Epidermal melanocyte (primary cell): ENCODE measurements at regions not wholly inside any gene's neighbourhood (a gene's known extent, or its start where the extent isn't known, plus 50 kb on each side); places are given as distances from the start of the nearest gene placed in this dataset.

Source experiments
- DNase-seq: peaks from one replicate; pipeline ENCODE4 v3.0.0; 2011; ENCODE audit warnings: low spot score; ENCODE audit not compliant: insufficient read length

DNA sequence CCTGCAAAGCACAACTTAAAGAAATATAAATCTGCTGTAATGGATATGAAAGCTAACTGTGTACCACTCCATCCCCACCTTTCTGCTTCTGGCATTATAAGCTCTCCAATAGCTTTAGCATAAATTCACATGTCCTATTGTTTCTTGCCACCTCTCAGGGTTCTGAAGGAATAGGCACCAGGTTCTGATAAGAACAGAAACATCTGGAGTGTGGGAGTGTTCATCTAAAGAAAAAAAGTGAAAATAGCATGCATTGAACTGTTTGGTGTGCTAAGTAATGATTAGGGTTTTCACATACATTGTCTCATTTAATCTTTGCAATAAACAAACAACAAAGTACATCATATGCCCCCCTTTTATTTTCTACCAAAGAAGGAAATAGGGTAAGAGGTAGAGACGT, 72.3 kb downstream of the FAM76B start:
- DNase-seq, result no peak

DNA sequence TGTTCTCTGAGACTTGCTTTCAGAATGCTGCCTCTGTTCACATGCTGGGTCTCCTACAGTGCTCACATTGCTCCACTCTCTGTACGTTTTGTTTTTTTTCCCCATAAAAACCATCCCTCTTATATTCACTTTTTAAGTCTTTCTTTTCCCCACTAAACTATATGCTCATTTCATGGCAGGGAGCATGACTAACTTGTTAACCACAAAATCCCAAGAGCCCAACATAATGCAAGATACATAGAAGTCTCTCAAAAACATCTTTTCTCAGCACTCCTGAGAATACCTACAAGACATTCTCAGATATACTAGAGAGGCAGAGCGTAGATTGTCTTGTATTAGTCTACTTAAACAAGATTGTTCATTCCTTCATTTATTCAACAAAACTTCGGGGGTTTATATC, 73.3 kb downstream of the FAM76B start:
- no peak for DNase-seq

DNA sequence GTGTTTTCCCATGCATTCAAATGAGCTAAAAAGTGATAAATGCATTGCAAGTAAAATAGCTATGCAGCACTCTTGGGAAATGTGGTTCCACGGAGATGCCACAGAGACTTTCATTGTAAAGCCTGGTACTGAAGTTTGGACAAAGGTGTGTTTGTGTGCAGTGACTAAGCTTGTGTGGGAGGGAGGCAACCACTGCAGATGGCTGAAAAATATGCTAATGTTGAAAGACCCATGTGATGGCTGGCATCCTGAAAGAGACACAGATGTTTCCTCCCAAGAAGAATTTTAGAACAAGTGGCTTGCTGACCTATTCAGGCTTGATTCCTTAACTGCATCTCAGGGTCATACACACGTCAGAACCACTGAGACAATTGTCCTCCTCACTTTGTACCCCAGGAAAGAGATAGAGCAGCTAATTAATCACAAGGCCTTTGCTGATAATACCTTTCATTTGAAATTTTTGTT, 73.8 kb downstream of the FAM76B start:
- DNase-seq, result no peak

DNA sequence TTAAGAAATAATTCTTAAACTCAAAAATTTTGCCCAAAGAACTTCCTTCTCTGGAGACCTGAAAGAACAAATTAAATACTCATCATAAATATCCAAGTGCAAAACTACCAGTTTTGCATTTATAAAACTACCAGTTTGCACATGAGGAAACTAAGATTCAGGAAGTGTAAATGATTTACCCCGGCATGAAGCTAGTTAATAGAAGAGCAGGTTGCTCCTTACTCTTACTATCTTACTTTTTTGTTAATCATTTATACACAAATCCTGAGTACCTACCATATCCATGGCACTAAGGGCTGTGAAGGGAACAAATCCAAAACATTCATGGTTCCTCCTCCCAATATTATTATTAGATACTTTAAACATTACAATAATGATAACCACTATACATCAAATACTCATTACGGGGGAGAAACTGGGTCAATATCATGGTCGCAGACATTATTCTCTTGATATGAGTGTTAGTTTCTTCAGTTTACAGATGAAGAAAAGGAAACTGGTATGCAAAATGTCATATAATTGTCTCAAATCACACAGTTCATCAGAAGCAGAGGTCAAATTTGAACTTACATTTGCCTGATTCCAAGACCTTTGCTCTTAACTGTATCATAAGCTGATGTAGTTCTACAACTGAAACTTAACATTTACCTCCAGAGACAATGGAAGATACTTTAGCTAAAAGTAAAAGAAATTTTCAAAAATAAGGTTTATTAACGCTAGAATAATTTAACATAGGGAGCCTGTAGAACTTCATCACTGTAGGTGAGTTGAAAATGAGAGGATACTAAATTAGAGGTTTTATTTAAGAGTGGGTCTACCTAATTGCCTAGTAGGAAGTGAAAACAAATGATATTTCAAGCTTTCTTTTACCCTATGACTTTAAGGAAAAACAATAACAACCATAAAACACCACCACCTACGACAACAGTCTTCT, 74.5 kb downstream of the FAM76B start:
- no peak for DNase-seq

DNA sequence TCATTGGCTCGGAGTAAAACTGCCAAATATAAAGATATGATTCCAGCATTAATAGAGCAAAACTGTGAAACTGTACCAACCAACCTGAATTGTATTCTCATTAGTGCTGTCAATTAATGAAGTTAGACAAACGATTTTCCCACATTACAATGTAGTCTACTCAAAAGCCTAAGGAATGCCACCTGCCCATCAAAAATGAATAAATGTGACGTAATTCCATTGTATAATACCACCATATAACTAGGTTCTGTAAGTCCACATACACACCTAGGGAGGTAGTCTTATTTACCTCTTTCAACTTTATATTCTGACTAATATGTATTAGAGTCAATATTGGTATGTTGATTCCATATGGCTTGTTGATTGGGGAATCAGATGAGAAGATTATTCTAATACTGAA, 76.2 kb downstream of the FAM76B start:
- DNase-seq, result no peak

DNA sequence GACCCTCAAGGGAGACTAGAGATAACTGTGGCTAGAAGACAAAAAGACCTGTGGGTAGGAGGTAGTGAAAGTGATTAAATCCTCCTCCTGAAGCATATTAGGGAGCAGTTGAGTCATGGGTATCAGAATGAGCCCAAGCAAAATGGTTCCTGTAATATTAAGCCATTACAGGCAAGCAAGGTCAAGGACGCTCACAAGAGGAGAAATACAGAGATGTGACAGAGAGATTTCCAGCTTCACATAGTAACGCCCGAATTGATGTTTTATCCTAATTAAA, 77.7 kb downstream of the FAM76B start:
- no peak for DNase-seq

DNA sequence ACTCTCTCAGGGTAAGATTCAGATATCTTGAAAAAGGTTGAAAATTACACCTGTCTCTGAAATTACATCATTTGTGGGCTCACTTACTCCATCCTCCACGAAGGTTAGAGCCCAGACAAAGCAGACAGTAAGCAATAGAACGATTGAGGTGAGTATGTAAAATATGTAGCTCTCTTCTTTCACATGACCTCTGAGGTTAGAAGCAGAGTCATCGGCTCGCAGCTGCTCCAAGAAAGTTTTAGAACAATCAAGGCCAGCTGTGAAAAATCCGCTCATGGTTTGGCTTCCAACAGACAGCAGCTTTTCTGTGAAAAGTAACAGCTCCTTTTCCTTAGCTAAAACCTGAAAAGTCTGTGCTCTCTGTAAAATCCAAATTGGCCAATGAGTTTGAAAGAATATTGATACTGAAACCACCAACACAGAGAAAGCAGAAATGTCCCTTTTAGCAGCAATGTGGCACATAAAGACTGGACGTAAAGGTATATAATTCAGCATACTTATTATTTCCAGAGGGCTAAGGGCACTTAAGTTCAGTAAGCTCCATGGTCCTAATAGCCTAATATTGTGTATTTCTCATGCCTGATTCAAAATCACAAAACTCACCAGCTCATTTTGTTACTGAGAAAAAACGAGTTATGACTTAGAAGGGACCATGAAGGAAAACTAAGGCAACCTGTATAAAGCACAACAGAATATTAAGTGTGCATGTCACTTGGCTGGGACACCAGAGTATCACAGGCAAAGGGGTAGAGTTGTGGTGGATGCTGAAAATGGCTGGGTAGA, 78.2 kb downstream of the FAM76B start:
- DNase-seq, result no peak

DNA sequence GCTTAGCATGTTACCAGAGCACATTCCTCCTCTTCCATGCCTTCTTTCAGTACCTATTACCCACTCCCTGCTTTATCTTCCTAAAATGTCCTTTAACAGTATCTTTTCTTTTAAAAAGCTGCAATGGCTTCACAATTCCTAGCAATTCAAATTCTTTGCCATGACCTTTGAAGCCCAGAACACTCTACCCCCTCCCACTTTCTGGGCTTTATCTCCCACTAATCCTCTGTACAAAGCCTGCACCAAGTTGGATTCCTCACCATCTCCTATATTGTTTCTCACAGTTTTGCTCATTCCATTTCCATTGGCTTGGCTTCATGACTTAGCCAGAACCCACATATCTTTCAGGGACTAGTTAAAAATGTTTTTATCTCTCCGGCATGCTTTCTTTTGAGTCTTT, 80.9 kb downstream of the FAM76B start:
- DNase-seq, result no peak

DNA sequence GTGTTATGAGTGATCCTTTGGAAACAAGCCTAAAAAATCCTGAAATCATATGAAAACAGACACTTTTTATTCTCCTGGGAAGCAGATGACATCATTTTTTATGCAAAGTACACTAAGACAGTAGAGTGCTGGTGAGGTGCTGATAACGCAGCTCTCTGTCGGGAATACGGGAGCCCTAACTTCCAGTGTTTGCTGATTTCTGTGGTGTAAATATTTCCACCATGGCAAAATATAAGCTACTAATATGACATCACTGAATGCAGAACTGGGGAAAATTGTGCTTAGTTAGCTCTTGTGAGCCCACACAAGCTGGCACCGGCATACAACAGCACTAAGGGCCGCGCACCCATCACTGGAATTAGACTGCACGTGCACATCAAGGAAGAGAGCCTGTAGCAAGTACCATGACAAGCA, 82.6 kb downstream of the FAM76B start:
- no peak for DNase-seq

DNA sequence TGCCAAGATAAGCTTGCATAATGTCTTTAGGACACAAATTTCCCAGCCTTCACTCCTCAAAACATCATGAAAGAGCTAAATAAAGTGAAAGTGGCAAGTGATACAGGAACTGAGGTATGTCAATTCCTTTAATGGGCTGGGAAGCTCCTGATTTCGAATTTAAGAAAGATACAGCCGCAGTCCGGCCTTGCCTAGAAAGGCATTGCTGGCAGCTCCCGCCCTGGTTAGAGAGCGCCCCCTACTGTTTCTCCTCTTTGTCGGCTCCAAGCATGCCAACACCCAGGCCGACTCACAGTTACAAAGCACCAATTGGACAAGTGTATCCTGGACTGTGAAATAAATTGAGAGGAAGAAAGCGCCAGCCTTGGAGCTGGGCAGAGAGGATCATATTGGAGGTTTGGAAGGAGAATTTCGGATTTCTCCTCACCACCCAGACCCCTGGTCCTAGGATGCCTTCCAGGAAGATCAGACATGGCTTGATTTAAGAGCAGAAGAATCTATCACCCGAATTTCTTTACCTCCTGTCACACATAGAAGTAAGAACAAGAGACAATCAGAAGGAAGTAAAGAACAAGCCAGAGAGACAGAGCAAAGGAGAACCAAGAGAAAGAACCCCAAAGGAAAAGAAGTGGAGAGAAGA, 84.0 kb downstream of the FAM76B start:
- peak; percentile 45 for DNase-seq

DNA sequence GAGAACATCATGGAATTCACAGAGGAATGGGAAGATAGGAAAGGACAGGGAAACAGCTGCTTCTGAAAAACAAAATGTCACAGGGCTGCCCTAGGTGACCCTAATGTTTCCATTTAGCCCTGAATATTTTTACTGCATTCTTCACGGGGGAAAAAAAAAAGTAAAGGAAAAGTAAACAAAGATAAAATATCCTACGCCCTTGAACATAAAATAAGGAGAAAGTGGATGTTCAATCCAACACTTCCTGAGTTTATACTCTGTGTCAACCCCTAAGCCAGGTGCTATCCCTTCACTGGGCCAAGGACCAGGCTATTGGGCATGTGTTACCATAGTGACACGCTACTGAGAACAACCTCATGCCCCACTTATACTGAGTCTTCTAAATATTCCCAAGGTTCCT, 84.7 kb downstream of the FAM76B start:
- DNase-seq, result no peak

DNA sequence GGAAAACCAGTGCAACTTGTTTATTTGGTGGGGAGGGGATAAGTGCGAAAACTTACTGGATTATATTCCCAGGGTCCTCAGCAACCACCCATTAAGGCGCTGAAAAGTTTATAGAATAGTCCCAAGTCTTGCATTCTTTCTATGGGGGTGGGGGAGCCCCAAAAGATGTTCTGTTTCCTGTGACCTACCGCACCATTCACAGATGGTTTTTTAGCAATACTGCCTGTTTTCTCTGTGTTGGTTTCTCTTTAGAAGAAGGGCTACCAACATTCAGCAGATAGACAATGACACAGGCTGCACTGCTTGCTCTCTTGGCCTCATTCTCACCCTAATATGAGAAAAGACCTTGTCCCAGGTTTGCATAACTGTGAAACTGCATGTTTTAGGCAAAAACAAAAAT, 86.5 kb downstream of the FAM76B start:
- no peak for DNase-seq

DNA sequence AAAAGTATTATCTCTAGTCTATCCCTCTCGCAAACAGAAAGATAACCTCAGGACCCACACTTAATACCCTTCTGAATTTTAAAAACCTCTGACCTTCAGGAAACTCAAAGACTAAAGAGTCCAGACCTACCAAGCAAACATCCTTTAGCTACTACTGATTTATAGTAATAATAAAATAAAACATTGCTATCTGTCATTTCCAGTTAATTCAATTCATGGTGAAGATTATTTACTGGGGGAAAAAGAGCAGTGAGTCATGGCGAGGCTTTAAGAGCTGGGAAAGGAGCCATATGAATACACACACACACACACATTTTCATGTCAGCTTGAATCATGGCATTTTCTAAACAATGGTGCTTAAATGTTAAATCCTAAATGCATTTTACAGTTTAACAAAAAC, 87.1 kb downstream of the FAM76B start:
- peak; percentile 24 for DNase-seq

DNA sequence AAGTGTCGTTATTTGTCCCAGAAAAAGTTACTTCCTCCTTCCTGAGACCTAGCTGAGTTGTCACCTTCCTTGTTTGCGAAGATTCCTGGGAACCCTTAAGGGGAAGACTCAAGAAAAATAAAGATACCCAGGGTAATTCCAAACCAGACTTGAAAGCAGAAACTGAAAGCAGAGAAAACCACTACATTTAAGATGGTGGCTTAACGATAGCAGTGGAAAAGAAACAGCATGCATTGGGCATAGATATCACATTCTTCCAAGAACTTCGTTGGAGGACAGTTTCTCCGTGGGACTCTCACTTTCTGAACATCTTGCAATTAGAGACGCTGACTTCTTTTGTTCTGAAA, 89.1 kb downstream of the FAM76B start:
- no peak for DNase-seq

DNA sequence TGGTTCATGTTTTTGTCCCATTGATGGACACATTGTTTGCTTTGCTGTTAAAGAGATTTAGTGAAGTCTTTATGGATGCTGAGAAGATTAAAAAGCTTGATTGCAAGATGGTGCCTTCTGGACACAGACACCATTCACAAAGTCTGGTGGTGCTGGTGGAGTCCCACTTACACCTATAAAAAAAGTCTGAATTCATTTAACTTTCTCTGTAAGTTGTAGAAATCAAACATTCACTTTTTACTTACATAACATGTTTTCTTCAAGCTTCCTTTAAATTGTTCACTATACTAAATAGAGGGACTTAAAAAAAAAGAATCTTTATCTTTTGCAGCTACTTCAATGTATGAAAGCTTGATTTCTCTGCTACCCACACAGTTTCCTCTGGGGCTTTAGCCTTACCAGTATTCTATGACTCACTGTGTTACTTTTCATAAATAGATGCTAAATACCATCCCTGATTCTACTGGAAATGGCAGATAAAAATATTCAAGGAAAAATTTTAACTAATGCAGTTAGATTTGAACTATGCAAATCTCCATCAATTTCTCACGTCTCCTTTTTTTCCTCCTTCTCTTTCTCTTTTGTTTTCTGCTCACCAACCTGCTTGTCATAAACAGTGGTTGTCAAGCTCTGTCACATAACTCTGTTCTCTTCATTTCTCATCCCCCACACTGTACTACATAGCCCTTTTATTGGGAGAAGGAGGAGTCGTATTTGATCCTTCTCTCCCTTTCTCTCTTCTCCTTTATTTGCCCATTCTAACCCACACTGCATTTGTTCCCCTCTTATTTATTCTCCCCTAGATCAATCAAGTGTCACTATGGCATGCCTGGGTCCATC, 89.7 kb downstream of the FAM76B start:
- DNase-seq, result no peak

DNA sequence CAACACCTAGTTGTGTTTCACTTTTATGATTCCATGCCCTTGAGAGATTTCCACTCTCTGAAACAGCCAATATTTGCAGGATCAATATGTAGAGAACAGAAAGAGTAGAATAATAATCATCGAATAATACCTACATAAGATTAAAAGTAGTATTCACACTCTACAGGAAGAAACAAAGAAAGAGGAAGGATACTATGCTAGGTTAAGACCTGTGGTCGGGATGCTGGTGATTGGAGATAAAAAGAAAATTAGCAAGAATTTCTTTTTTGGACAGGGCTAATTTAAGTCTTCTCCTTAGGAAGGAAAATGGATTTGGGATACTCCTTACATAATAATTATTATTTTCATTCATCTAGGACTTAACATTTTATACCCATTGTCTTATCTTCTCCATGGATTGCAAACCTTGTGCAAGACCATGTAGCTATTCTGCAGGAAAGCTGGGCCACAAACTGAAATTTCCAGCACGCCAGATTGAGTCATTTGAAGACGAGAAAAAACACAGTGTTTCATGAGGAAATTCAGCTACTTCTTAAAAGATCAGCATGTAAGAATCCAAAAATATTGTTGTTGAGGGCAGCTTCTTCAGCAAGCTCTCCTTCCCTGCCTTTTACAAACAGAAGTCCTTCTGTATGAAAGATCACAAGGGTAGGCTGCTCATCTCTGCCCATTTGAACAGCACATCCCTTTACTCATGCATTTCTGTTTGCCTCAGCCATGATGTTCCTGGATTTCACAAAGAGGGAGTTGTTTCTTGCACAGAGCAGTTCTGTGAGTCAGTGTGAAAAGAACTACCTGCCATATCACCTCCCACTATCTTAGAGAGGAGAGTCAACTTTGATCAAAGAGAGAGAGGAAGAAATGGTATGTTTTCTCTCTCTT, 90.7 kb downstream of the FAM76B start:
- no peak for DNase-seq

DNA sequence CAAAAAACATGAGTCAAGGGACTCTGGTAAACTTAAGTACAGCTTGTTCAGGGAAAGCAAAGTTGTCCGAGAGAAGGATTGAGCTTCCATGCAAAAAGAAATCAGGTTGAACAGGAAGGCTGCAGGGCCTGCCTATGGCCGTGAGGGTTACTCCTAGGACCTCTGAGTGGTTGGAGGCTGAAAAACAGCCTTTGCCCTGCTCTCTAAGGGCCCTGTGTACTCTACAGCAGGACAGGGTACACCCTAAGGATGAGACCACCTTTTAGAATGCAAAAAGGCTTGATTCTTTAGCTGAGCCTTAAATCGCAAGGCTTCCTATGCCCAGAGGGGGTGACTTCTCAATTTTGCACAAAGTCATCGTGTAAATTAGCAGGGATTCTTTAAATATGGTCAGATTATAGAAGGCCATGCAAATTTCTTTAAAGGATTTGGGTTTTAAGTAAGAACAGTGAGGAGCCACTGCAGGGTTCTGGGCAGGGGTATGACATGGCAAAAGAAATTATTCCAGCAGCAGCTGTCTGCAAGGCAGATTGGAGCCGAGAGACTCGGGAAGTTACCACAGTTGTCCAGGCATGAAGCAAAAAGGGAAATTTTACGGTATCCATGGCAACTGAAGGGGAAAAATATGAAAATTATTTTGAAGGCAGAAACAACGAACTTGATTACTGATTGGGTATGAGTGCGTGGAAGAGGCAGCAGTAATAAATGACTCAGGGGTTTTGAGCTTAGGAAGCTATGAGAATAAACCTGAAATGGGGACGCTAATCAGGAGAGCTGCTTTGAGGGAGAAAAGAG, 91.8 kb downstream of the FAM76B start:
- DNase-seq, result no peak

DNA sequence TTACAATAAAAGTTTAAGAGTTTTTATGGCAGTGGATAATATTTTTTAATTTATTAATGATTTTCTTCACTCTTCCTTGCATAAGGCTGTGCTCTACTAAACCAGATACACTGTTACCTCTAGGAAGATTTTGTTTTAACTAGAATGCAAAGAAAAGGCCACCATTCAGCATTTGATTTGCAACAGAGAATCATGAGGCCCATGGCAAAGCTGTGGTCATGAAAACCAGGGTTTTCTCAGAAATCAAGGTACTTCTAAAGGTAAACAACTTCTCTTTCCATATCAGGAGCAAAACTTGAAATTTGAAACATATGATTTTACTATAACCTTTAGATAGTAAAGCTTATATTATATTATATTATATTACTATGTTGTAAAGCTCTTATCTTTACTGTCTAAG, 94.4 kb downstream of the FAM76B start:
- DNase-seq, result no peak

DNA sequence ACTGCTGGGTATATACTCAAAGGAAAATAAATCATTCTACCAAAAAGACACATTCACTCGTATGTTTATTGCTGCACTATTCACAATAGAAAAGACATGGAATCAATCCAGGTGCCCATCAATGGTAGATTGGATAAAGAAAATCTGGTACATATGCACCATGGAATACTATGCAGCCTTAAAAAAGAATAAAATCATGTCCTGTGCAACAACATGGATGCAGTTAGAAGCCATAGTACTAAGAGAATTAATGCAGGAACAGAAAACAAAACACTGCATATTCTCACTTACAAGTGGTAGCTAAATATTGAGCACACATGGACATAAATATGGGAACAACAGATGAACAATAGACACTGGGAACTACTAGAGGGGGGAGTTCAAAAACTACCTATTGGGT, 96.3 kb downstream of the FAM76B start:
- no peak for DNase-seq
